GM21423 (cell line): ENCODE measurements at regions not wholly inside any gene's neighbourhood (a gene's known extent, or its start where the extent isn't known, plus 50 kb on each side); places are given as distances from the start of the nearest gene placed in this dataset.
"Not testable (repeated sequence)": the region's sequence is repeated elsewhere in the genome, so short reads cannot be mapped to it uniquely, and the experiment has no call there.

Source experiments
- ATAC-seq: cut with Tn5 transposase; IDR thresholded peaks from one replicate; pipeline ENCODE4 v1.9.1; 2021; ENCODE audit warnings: mild to moderate bottlenecking, moderate library complexity; ENCODE audit not compliant: unreplicated experiment

DNA sequence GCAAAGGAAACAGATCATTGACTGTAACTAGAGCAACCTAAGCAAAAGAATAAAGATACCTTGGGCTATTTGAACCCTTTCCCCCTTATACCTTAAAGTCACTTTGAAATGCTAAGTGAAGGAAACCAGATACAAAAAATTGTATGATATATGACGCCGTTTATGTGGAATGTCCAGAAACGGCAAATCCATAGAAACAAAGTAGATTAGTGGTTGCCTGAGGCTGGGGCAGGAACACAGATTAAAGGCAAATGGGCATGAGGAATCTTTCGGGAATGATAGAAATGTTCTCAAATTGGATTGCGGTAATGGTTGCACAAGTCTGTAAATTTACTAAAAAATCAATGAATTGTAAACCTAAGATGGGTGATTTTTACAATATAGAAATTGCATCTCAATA, 160.1 kb upstream of the CCDC54 start:
- ATAC-seq, result no peak

- no peak for ATAC-seq
Measured at GRCh38 chr3:107218864-107219269, 158.4 kb upstream of the CCDC54 start.

GRCh38 chr3:107220538-107220937, 156.7 kb upstream of the CCDC54 start:
- ATAC-seq, result no peak

GRCh38 chr3:107221856-107222255, 155.4 kb upstream of the CCDC54 start:
- no peak for ATAC-seq

DNA sequence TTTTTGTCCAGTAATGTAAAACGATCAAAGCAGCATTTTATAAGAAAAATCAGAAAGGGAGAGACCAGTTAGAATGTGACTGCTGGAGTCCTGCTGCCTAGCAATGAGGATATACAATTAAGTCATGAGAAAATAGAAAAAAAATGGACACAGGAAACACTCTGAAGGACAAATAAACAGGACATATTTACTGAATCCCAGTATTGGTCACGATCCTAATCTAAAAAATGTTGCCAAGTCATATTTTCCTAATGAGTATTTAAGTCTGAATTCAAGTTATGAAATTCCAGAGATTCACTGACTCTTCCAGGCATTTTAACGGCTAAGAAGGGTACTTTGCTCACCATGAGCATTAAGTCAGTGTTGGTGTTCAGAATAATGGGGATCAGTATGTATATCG, 154.3 kb upstream of the CCDC54 start:
- no peak for ATAC-seq

GRCh38 chr3:107224026-107224596, 153.1 kb upstream of the CCDC54 start:
- no peak for ATAC-seq

- no peak for ATAC-seq
Measured at GRCh38 chr3:107227091-107227490, 150.1 kb upstream of the CCDC54 start.

DNA sequence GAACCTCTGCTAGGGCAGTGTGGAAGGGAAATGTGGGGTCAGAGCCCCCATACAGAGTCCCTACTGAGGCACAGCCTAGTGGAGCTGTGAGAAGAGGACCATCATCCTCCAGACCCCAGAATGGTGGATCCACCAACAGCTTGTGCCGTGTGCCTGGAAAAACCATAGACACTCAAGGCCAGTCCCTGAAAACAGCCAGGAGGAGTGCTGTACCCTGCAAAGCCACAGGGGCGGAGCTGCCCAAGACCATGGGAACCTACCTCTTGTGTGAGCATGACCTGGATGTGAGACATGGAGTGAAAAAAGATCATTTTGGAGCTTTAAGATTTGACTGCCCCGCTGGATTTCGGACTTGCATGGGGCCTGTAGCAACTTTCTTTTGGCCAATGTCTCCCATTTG, 143.4 kb upstream of the CCDC54 start:
- ATAC-seq, result not testable (repeated sequence)

- ATAC-seq, result peak; percentile 5
Measured at GRCh38 chr3:107235193-107235927, 141.9 kb upstream of the CCDC54 start.

- peak; percentile 48 for ATAC-seq
Measured at GRCh38 chr3:107235928-107236315, 141.3 kb upstream of the CCDC54 start.

DNA sequence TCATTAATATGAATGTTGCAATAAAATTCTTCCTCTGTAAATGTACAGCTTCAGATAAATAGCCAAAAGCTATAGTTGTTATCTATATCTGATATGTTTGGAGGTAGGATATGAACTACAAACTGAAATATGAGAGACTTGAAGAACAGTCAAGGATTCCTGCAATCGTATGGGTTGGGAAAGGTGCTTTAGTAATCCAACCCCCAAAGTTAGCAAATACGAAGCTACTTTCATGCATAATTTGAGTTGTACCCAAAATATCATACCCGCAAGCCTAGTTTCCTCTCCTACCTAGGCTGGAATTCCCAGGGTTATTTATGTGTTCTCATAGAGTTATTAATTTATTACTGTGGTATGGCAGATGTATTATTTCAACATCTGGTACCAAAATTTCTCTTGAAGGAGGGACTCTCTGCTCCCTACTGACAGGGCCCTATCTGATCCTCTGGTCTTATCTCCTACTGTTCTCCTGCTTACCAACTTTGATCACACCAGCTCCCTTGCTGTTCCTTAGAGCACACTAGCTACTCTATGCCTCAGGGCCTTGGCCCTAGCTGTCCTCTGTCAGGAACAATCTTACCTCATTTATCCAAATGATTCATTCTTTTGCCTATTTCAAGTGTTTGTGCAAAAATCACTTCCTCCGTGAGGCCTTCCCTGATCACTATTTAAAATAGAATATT, 140.4 kb upstream of the CCDC54 start:
- no peak for ATAC-seq

- ATAC-seq, result no peak
Measured at GRCh38 chr3:107238787-107239186, 138.5 kb upstream of the CCDC54 start.

GRCh38 chr3:107239703-107240102, 137.5 kb upstream of the CCDC54 start:
- ATAC-seq, result no peak

DNA sequence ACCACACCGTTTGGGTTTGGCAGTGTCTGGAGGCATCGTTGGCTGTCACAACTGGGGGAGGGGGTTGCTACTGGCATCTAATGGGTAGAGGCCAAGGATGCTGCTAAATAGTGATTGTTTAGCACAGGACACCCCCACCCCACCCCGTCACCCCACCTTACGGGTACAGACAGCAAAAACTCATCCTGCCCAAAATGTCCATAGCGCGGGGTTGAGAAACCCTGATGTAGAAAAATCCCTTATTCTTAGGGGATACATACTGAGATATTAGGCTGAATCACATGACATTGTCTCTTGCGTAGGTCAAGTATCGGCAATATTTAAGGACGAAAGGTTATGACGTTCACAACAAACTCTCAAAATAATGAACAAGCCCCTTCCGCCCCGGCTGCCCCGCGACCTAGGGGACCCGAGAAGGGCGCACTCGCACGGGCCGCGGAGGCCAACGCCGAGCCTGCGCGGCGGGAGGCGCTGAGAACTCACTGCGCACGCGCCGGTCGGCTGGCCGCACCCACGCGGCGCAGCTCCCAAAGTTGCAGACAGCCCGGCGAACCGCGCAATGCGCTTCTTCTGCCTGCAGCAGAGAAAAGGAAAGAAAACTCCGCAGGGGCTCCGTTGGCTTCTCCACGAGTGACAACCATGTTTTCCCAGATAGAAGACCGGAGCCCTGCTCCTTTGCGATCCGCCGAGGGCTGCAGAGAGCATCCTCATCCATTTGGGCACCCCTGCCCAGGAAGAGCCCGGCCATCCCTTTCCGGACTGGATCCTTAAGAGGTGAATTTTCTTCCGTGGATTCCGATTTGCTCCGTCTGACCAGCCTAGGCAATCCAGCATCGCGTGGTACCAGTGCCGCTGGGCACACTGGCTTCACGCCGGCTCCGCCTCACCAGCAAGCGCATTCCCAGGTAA, 136.8 kb upstream of the CCDC54 start:
- ATAC-seq, result peak; percentile 83

DNA sequence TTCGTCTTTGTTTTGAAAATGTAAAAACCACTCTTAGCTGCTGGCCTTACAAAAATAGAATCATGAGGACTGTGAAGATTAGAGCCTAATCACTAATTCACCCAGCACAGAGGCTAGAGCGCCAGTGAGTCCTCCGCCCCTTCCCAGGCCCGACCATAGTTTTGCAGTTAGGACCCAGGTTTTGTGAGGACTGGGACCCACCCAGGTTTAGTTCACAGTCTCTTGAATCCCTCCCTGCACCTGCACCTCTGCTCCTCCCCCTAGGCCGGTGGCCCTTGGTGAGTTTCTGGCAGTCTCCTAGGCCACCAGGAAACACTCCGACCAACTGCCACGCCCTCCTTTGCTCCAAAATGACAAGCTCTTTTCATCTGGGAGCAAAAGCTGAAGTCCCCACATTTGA, 136.0 kb upstream of the CCDC54 start:
- peak; percentile 54 for ATAC-seq

GRCh38 chr3:107242579-107242978, 134.7 kb upstream of the CCDC54 start:
- no peak for ATAC-seq

DNA sequence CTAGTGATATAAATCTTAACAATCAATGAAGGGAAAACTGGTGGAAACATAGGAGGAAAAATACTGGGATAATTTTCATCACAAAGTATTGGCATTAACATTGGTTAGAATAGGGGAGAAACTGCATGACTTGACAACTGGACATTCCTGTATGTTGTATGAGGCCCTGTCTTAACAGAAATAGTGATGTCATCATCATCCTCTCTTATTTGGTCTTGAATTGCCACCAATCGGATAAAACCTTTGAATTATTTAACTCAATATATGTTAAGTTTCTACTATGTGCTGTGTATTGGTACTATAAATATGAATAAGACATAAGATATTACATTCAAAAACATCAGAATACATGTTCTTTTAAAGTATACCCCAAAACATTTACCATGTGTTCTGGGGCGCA, 130.1 kb upstream of the CCDC54 start:
- no peak for ATAC-seq

GRCh38 chr3:107249132-107249531, 128.1 kb upstream of the CCDC54 start:
- no peak for ATAC-seq

- ATAC-seq, result no peak
Measured at GRCh38 chr3:107250221-107250620, 127.0 kb upstream of the CCDC54 start.

DNA sequence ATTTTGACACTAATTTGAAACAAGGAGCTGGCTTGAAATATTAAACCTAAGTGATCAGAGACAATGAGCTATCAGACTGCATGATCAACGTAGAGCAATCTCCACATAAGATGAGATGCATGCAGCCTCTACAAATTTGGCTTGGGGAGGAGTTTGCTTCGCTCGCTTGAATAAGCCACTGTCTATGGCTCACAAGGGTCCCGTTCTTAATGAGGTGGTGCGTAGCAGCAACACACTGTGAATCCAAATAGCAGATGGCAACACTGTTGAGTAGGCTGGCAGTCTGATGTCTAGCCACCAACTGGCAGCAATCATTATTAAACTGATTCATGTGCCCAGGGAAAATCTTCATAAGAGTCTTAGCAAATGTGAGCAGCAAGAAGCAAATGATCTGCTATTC, 125.4 kb upstream of the CCDC54 start:
- no peak for ATAC-seq

- ATAC-seq, result no peak
Measured at GRCh38 chr3:107256963-107257362, 120.3 kb upstream of the CCDC54 start.
